K562 (cell line): ENCODE measurements at regions not wholly inside any gene's neighbourhood (a gene's known extent, or its start where the extent isn't known, plus 50 kb on each side); places are given as distances from the start of the nearest gene placed in this dataset.

Source experiments
- ATAC-seq: fragments of 200-7000 bp; cut with Tn5 transposase; 3 replicates; pipeline ENCODE4 v1.9.1; 2020; ENCODE audit warnings: moderate library complexity
- BruUV-seq: library from RNA; stranded (reverse); fragments of 400-500 nt; replicated peaks from 2 replicates; lab custom pipeline; 2021; lab: Mats Ljungman, UMichigan
- CTCF ChIA-PET: fragments of 300-600 bp; formaldehyde crosslinking; extraction: SDS; loops from one replicate; lab custom pipeline; 2021; ENCODE audit warnings: low intra/inter-chr PET ratio; lab: Yijun Ruan, JAX
- POLR2A ChIA-PET: fragments of 300-600, 350-650 bp; sonication (Branson Sonifier 250); formaldehyde crosslinking; extraction: SDS; loops from one replicate; lab custom pipeline; 2021; ENCODE audit warnings: antibody characterized with exemption, inconsistent platforms; lab: Yijun Ruan, JAX
- DNase-seq, 4 experiments: peaks; one replicate each; pipeline versions ENCODE4 v3.0.0 to v3.0.0-alpha.2; 2011 to 2018; ENCODE audit warnings: low spot score in 3 of 4, mixed read lengths in 3 of 4; ENCODE audit errors: extremely low read depth in 1 of 4
- FAIRE-seq: peaks from 2 replicates; lab custom pipeline; 2011; peaks lifted over from hg19 to GRCh38; lab: Jason Lieb, UNC
- H2AFZ ChIP-seq: 2 replicates; pipeline ENCODE4 v1.6.0; 2011; ENCODE audit warnings: low read depth, low read length, control low read depth, inconsistent platforms
- H3K27ac ChIP-seq: fragments of 200-600 bp; 3 replicates; pipeline ENCODE4 v1.8.0; 2011; ENCODE audit warnings: low read depth, mild to moderate bottlenecking, control low read depth, inconsistent platforms, low read length, moderate library complexity, mixed read lengths; ENCODE audit errors: extremely low read depth
- H3K27me3 ChIP-seq, 2 experiments: fragments of 300-600 bp in 1 of 2; 2 replicates in 1 of 2; 3 replicates in 1 of 2; pipeline versions ENCODE4 v1.6.0 to v1.8.0; 2011; ENCODE audit warnings: inconsistent platforms in 2 of 2, low read length in 2 of 2, mild to moderate bottlenecking in 1 of 2, mixed read lengths in 1 of 2, moderate library complexity in 1 of 2; ENCODE audit not compliant: control insufficient read depth in 2 of 2, insufficient read depth in 2 of 2
- H3K36me3 ChIP-seq: fragments of 300-600 bp; 3 replicates; pipeline ENCODE4 v1.8.0; 2011; ENCODE audit warnings: mild to moderate bottlenecking, low read length, inconsistent platforms; ENCODE audit not compliant: control insufficient read depth, insufficient read depth
- H3K4me1 ChIP-seq, 2 experiments: fragments of 200-600 bp in 1 of 2; replicated peaks in 1 of 2; 2 replicates in 1 of 2; 3 replicates in 1 of 2; pipeline versions ENCODE4 v1.5.1 to v1.8.0; 2011; ENCODE audit warnings: inconsistent platforms in 2 of 2, low read length in 2 of 2, mild to moderate bottlenecking in 1 of 2, mixed read lengths in 1 of 2, moderate library complexity in 1 of 2; ENCODE audit not compliant: control insufficient read depth in 2 of 2, insufficient read depth in 2 of 2
- H3K4me2 ChIP-seq: 2 replicates; pipeline ENCODE4 v1.6.1; 2011; ENCODE audit warnings: low read length, control low read depth, inconsistent platforms, mixed read lengths; ENCODE audit not compliant: insufficient read depth
- H3K4me3 ChIP-seq: fragments of 200-600 bp; sonication (generic), shearing (Covaris generic); 2 replicates; pipeline ENCODE4 v1.5.1; 2016; ENCODE audit warnings: control low read depth, inconsistent platforms
- H3K79me2 ChIP-seq: fragments of 200-600 bp; 3 replicates; pipeline ENCODE4 v1.8.0; 2011; ENCODE audit warnings: low read length, inconsistent platforms; ENCODE audit not compliant: control insufficient read depth, insufficient read depth
- H3K9ac ChIP-seq, 2 experiments: 2 replicates each; pipeline versions ENCODE4 v1.6.0 to v1.6.1; 2011; ENCODE audit warnings: low read depth in 2 of 2, low read length in 2 of 2, control low read depth in 1 of 2, inconsistent platforms in 1 of 2, mild to moderate bottlenecking in 1 of 2, mixed read lengths in 1 of 2; ENCODE audit not compliant: insufficient read depth in 1 of 2
- H3K9me1 ChIP-seq: one replicate; pipeline ENCODE4 v1.6.0; 2011; ENCODE audit warnings: inconsistent platforms, mild to moderate bottlenecking, low read length, moderate library complexity; ENCODE audit not compliant: control insufficient read depth, insufficient read depth
- H3K9me3 ChIP-seq: replicated peaks from 2 replicates; pipeline ENCODE4 v1.5.1; 2011; ENCODE audit warnings: low read depth, low read length, inconsistent platforms; ENCODE audit not compliant: control insufficient read depth, insufficient read depth
- H4K20me1 ChIP-seq: replicated peaks from 2 replicates; pipeline ENCODE4 v1.6.1; 2011; ENCODE audit warnings: low read length, inconsistent platforms, mixed read lengths; ENCODE audit not compliant: control insufficient read depth, insufficient read depth
- SREBF2 ChIP-seq: sonication (generic); formaldehyde crosslinking; IDR thresholded peaks from 2 replicates; pipeline ENCODE4 v1.4.0; 2020; ENCODE audit warnings: mild to moderate bottlenecking, missing genetic modification reagents
- THRA ChIP-seq: fragments of 450-650 bp; IDR thresholded peaks from 2 replicates; pipeline ENCODE4 v1.6.1; 2017; ENCODE audit warnings: mild to moderate bottlenecking, moderate library complexity
- ZNF124 ChIP-seq: sonication (generic); formaldehyde crosslinking; IDR thresholded peaks from 2 replicates; pipeline ENCODE4 v1.8.1; 2022; ENCODE audit warnings: missing genetic modification reagents
- ZNF76 ChIP-seq: fragments of 250-450 bp; sonication (Bioruptor Pico); IDR thresholded peaks from 2 replicates; pipeline ENCODE4 v1.4.0; 2020; ENCODE audit warnings: mild to moderate bottlenecking, moderate library complexity, borderline replicate concordance
- in situ Hi-C: fragments of 300-500 bp; cut with MboI; formaldehyde crosslinking; loops from 4 replicates; pipeline ENCODE4 v1.15.0; 2018; ENCODE audit warnings: inconsistent platforms, mixed read lengths
- intact Hi-C: fragments of 100-400 bp; cut with micrococcal nuclease; formaldehyde crosslinking; loops from 2 replicates; pipeline ENCODE4 v1.14.2; 2022
- TF ChIP-seq, protein P1 (sequence below), 3 experiments: fragments of 200-800 bp in 1 of 3; sonication (Bioruptor generic) in 1 of 3; sonication (generic) in 1 of 3; formaldehyde crosslinking in 1 of 3; IDR thresholded peaks; 2 replicates each; pipeline versions ENCODE4 v1.6.1 to v1.8.0; 2016 to 2022; ENCODE audit warnings: mild to moderate bottlenecking in 2 of 3, missing compliant biosample characterization in 2 of 3, missing genetic modification characterization in 2 of 3, missing genetic modification reagents in 1 of 3
- TF ChIP-seq, protein P2 (sequence below): fragments of 250-450 bp; sonication (Bioruptor Pico); IDR thresholded peaks from 2 replicates; pipeline ENCODE4 v1.9.0; 2021; ENCODE audit warnings: mild to moderate bottlenecking, inconsistent platforms

DNA sequence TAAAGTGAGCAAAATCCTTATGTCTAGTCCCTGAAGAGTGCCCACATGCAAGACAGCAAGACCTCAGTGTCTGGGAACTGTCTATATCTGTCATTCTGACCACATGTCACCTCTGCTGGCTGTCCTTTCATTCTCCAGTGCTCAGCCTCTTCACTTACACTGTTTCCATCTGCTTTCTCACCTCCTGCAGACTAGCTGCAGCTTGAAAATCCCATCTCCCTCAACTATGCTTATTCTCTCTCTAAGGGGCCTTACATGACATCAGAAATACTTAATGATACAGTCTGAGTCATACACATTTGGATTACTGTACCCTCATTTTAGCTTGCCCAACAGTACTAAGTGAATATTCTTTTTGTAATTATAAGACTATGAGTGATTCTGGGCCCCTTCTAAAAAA, 587.8 kb downstream of the EPM2A start:
- no TSS peak for BruUV-seq
- Histone ChIP-seq H3K36me3 (no peaks in the 10 kb centered on the region), H3K27me3 (no peaks in the 10 kb centered on the region), H3K27ac (no peak overlapping the region)
- ChIA-PET CTCF (no interaction called here), POLR2A (interaction anchor here (1.0 kb wide), 1 partner anchor 30 kb away, joined by 4 read pairs; no protein-coding TSS in a partner anchor)
- FAIRE-seq, result no peak
- TF ChIP-seq THRA (no peak), ZNF124 (no peak), ZNF76 (CRISPR knock-in tag) (no peak), SREBF2 (CRISPR knock-in tag) (no peak)
- TF ChIP-seq, protein P1, sequence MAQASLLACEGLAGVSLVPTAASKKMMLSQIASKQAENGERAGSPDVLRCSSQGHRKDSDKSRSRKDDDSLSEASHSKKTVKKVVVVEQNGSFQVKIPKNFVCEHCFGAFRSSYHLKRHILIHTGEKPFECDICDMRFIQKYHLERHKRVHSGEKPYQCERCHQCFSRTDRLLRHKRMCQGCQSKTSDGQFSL (CRISPR knock-in tag; IDR thresholded peaks at IDR 0.05), result no peak
- TF ChIP-seq, protein P1 (tag; IDR thresholded peaks at IDR 0.05), result no peak
- TF ChIP-seq, protein P2, sequence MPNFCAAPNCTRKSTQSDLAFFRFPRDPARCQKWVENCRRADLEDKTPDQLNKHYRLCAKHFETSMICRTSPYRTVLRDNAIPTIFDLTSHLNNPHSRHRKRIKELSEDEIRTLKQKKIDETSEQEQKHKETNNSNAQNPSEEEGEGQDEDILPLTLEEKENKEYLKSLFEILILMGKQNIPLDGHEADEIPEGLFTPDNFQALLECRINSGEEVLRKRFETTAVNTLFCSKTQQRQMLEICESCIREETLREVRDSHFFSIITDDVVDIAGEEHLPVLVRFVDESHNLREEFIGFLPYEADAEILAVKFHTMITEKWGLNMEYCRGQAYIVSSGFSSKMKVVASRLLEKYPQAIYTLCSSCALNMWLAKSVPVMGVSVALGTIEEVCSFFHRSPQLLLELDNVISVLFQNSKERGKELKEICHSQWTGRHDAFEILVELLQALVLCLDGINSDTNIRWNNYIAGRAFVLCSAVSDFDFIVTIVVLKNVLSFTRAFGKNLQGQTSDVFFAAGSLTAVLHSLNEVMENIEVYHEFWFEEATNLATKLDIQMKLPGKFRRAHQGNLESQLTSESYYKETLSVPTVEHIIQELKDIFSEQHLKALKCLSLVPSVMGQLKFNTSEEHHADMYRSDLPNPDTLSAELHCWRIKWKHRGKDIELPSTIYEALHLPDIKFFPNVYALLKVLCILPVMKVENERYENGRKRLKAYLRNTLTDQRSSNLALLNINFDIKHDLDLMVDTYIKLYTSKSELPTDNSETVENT (CRISPR knock-in tag), result no peak
- TF ChIP-seq, all 486 proteins: peak for 0
- DNase-seq (no peak), ATAC-seq (no peak)
- intact Hi-C loops (no loop called here), in situ Hi-C loops (no loop called here)
- Histone ChIP-seq H3K4me2 (no peak overlapping the region), H3K9ac (no peak overlapping the region), H2AFZ (no peak overlapping the region), H3K79me2 (no peaks in the 10 kb centered on the region), H4K20me1 (no peaks in the 10 kb centered on the region), H3K4me3 (no peak overlapping the region), H3K9me1 (no peaks in the 10 kb centered on the region), H3K9me3 (0 out of 2 replicates have a peak, but pooled peaks cover 2% of the 10 kb centered on the region), H3K4me1 (no peaks in the 10 kb centered on the region)
